HG03521 (cell line): ENCODE measurements at regions not wholly inside any gene's neighbourhood (a gene's known extent, or its start where the extent isn't known, plus 50 kb on each side); places are given as distances from the start of the nearest gene placed in this dataset.
"Not testable (repeated sequence)": the region's sequence is repeated elsewhere in the genome, so short reads cannot be mapped to it uniquely, and the experiment has no call there.

Source experiments
- ATAC-seq: cut with Tn5 transposase; IDR thresholded peaks from one replicate; pipeline ENCODE4 v1.9.1; 2021; ENCODE audit warnings: mild to moderate bottlenecking, moderate library complexity; ENCODE audit not compliant: unreplicated experiment

DNA sequence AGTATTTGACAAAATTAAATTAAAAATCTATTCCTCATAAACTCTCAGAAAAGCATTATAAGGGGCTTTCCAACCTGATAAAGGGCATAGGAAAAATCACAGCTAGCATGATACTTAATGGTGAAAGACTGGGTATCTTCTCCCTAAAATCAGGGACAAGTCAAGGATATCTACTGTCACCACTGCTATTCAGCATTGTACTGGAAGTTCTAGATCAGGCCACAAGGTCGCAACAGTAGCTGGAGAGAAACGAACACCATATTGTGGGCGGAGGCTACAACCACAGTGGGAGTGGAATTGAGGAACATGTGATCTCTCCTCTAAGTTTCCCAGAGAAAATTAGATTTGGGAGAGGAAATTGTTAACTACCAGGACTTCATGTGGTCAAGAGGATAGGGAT, 70.0 kb upstream of the NAMPT start:
- ATAC-seq: no peak

DNA sequence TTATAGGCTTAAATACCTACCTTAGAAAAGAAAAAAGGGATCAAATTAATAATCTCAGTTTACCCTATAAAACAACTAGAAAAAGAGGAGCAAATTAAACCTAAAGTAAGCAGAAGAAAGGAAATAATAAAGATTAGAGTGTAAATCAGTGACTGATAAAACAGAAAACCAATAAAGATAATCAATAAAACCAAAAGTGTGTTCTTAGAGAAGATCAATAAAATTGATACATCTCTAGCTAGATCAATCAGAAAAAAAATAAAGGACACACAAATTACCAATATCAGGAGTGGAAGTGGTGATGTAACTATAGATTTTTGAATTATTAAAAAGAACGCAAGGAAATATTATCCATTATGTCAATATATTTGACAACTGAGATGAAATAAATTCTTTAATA, 69.2 kb upstream of the NAMPT start:
- no peak for ATAC-seq

GRCh38 chr7:106348231-106348630, 63.4 kb upstream of the NAMPT start:
- no peak for ATAC-seq

DNA sequence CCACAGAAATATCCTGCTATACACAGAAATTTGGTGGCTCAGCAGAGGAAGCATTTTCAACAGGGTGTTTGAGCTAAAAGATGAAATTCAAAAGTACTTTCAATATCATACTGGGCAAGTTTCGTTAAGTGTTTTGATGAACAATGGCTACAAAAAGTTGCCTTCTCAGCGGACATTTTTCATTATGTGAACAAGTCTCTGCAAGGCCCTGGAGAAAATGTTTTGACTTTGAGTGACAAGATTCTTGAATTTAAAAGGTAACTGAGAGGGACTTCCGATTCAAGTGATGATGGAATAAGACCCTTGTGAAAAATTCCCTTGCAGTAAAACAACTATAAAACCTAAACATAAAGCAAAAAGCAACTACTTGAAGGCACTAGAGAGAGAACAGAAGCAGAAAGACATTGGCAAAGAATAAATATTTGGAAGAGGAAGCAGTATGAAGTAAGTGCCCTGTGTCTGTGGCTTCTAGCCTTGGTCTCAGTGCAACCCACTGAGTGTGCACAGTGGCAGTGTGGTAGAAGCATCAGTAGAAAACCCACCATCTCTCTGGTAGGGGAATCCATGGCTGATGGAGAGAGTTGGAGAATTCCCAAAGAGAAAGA, 62.5 kb upstream of the NAMPT start:
- no peak for ATAC-seq

- peak; percentile 92 for ATAC-seq
Observed at GRCh38 chr7:106346678-106347217, 62.0 kb upstream of the NAMPT start.

GRCh38 chr7:106346167-106346677, 61.4 kb upstream of the NAMPT start:
- ATAC-seq: no peak

- no peak for ATAC-seq
Observed at GRCh38 chr7:106345421-106346166, 60.8 kb upstream of the NAMPT start.

- no peak for ATAC-seq
Observed at GRCh38 chr7:106344861-106345260, 60.1 kb upstream of the NAMPT start.

DNA sequence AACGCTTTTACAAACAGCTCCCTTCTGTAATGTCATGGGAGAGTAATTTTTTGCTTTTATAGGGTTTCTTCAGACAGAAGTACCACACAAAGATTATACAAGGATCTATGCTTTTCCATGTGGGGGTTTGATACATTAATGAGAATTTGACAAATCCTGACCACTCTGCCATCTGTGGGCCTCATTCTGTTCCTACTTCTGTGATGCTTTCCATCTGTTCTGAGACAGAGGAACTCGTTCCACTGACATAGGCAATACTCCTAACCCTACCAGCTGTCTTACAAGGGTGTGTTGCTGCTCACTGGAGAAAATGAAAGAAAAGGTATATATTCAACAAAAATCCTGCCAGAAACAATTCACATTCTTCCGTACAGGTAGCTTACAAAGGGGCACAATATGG, 59.4 kb upstream of the NAMPT start:
- ATAC-seq: no peak

- not testable (repeated sequence) for ATAC-seq
Observed at GRCh38 chr7:106342049-106342448, 57.3 kb upstream of the NAMPT start.

DNA sequence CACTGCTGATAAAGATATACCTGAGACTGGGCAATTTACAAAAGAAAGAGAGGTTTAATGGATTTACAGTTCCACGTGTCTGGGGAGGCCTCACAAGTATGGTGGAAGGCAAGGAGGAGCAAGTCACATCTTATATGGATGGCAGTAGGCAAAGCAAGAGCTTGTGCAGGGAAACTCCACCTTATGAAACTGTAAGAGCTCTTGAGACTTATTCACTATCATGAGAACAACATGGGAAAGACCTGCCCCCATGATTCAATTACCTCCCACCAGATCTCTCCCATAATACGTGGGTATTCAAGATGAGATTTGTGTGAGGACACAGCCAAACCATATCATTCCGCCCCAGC, 55.4 kb upstream of the NAMPT start:
- not testable (repeated sequence) for ATAC-seq

- no peak for ATAC-seq
Observed at GRCh38 chr7:106339513-106340246, 54.9 kb upstream of the NAMPT start.

DNA sequence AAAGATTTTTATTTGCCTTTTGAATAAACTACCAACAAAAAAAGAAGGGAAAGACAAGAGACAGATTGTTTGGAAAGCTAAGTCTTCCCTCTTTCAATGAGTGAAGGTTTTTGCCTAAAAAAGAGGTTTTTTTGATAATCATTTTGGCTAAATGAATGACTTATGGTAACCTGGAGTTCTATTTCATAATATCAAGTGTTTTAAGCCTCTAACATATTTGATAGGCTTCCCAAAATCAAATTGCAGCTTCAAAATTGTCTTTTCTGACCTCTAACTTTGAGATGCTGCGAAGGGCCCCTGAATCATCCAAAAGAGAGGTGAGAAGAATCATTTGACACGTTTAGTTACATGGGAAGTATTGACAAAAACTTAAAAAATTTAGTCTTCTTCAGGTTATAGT, 53.0 kb upstream of the NAMPT start:
- no peak for ATAC-seq

- no peak for ATAC-seq
Observed at GRCh38 chr7:106335814-106336213, 51.0 kb upstream of the NAMPT start.
